GM10266 (cell line): ENCODE measurements at regions not wholly inside any gene's neighbourhood (a gene's known extent, or its start where the extent isn't known, plus 50 kb on each side); places are given as distances from the start of the nearest gene placed in this dataset.
"Not testable (repeated sequence)": the region's sequence is repeated elsewhere in the genome, so short reads cannot be mapped to it uniquely, and the experiment has no call there.

ENCODE experiments used
- DNase-seq: peaks from one replicate; pipeline ENCODE4 v3.0.0; 2012; ENCODE audit errors: extremely low spot score
- TF ChIP-seq, protein P1 (sequence below): IDR thresholded peaks from 2 replicates; pipeline ENCODE4 v1.5.1; 2012; ENCODE audit warnings: mild to moderate bottlenecking, low read depth; ENCODE audit not compliant: control insufficient read depth, insufficient read depth; ENCODE audit errors: missing control alignments

GRCh38 chr14:41257476-41257875, 349.2 kb upstream of the LRFN5 start:
- no peak for DNase-seq
- TF ChIP-seq, protein P1, sequence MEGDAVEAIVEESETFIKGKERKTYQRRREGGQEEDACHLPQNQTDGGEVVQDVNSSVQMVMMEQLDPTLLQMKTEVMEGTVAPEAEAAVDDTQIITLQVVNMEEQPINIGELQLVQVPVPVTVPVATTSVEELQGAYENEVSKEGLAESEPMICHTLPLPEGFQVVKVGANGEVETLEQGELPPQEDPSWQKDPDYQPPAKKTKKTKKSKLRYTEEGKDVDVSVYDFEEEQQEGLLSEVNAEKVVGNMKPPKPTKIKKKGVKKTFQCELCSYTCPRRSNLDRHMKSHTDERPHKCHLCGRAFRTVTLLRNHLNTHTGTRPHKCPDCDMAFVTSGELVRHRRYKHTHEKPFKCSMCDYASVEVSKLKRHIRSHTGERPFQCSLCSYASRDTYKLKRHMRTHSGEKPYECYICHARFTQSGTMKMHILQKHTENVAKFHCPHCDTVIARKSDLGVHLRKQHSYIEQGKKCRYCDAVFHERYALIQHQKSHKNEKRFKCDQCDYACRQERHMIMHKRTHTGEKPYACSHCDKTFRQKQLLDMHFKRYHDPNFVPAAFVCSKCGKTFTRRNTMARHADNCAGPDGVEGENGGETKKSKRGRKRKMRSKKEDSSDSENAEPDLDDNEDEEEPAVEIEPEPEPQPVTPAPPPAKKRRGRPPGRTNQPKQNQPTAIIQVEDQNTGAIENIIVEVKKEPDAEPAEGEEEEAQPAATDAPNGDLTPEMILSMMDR: no peak

DNA sequence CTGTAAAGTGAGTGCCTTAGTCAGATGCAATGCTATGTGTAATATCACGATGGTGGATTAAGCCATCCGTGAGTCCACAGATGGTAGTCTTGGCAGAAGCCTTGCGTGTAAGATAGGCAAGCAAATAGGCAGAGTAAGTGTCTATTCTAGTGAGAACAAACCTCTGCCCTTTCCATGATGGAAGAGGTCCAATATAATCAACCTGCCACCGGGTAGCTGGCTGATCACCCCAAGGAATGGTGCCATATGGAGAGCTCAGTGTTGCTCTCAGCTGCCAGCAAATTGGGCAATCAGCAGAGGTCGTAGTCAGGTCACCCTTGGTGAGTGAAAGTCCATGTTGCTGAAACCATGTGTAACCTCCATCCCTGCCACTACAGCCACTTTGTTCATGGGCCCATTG, 371.2 kb upstream of the LRFN5 start:
- TF ChIP-seq, protein P1: no peak
- no peak for DNase-seq

DNA sequence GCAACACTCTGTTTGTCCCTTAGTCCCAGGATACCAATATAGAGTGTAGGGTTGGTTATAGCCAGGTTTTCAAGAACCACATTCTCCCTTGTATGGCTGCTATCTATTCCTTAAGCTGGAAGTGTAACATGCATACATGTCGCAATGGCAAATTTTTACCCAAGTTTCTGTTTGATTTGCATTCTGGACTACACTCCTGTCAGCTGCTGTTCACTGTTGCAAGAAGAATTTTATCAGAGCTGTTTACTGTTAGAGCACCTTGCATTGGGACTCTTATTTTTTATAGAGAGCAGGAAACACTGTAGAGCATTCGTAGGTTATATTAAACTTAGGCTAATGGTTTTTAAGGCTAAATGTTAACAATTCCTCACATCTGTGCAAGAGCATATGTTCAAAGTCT, 376.0 kb upstream of the LRFN5 start:
- TF ChIP-seq, protein P1: no peak
- DNase-seq: no peak

DNA sequence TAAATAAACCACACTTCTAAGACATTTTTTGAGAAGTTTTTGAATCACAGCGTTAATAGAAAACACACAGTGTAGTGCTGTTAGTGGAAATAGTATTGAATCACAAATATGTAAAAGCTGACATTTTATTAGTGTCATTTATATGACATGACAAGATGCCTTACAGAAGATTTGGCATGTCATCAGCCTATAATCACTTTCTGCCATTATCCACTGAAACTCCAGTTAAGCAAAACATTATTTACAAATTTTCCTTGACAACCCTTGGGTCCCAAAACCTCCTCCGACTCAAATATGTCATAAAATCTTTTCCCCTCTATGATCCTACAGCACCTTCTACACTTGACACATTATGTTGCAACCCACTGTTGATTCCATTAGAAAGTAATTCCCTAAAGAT, 376.9 kb upstream of the LRFN5 start:
- TF ChIP-seq, protein P1: no peak
- DNase-seq: no peak

DNA sequence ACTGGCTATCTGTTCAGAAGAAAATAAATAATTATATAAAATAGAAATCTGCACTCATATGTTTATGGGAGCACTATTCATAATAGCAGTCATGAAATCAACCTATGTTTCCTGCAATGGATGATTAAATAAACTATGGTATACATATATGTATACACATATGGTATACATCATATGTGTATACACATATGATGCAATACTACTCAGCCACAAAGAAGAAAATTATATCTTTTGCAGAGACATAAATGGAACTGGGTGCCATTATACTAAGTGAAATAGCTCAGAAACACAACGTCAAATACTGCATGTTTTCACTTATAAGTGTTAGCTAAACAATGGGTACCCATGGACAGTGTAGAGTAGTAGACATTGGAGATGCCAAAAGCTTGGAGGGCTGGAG, 381.2 kb upstream of the LRFN5 start:
- TF ChIP-seq, protein P1: no peak
- DNase-seq: no peak

- DNase-seq: no peak
- TF ChIP-seq, protein P1: no peak
Measured at GRCh38 chr14:41222581-41222980, 384.1 kb upstream of the LRFN5 start.

GRCh38 chr14:41214978-41215377, 391.7 kb upstream of the LRFN5 start:
- not testable (repeated sequence) for DNase-seq

DNA sequence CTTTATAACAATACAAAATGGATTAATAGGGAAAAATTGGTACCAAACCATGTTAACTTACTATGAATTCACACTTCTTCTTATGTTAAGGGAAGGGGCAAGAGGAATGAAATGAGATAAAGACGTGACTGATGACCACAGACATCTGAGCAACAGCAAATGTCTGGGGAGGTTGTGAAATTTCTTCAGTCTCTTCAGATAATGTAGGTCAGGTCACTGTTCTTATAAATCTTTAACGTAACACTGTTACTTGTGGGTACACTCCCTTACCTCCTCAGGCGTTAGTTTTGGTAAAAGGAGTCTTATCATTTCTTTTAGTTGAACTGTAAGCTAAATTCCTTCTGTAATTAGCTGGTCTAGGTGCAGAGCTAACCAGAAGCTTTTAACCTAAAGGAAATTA, 405.0 kb upstream of the LRFN5 start:
- TF ChIP-seq, protein P1: no peak
- no peak for DNase-seq
